Endothelial cell of umbilical vein (primary cell): ENCODE measurements at regions not wholly inside any gene's neighbourhood (a gene's known extent, or its start where the extent isn't known, plus 50 kb on each side); places are given as distances from the start of the nearest gene placed in this dataset.

Experiments used
- BruUV-seq: library from RNA; stranded (reverse); fragments of 400-500 nt; replicated peaks from 2 replicates; lab custom pipeline; 2021; lab: Mats Ljungman, UMichigan
- CTCF ChIA-PET: fragments of 300-600, 350-600 bp; sonication (Branson Sonifier 250); formaldehyde crosslinking; loops from one replicate; lab custom pipeline; 2021; ENCODE audit warnings: antibody characterized with exemption, inconsistent platforms; lab: Charles Lee
- POLR2A ChIA-PET: fragments of 300-600, 350-600 bp; sonication (Branson Sonifier 250); formaldehyde crosslinking; loops from one replicate; lab custom pipeline; 2021; ENCODE audit warnings: antibody characterized with exemption, inconsistent platforms; lab: Charles Lee
- DNase-seq: peaks from one replicate; pipeline ENCODE4 v3.0.0-alpha.2; 2011; ENCODE audit warnings: low read depth, low spot score
- FAIRE-seq: peaks from 2 replicates; lab custom pipeline; 2011; peaks lifted over from hg19 to GRCh38; lab: Jason Lieb, UNC
- H2AFZ ChIP-seq: 2 replicates; pipeline ENCODE4 v1.6.0; 2012; ENCODE audit warnings: low read depth, low read length, control low read depth, inconsistent platforms
- H3K27ac ChIP-seq: 2 replicates; pipeline ENCODE4 v1.5.1; 2011; ENCODE audit warnings: low read depth, mild to moderate bottlenecking, control low read depth, low read length, moderate library complexity; ENCODE audit not compliant: insufficient read depth
- H3K27me3 ChIP-seq, 2 experiments: 2 replicates each; pipeline versions ENCODE4 v1.6.0 to v1.6.1; 2011; ENCODE audit warnings: low read length in 2 of 2, mixed read lengths in 1 of 2; ENCODE audit not compliant: control insufficient read depth in 2 of 2, insufficient read depth in 2 of 2
- H3K36me3 ChIP-seq, 2 experiments: 2 replicates in 1 of 2; 3 replicates in 1 of 2; pipeline ENCODE4 v1.5.1; 2011; ENCODE audit warnings: low read length in 2 of 2, mild to moderate bottlenecking in 1 of 2, moderate library complexity in 1 of 2; ENCODE audit not compliant: control insufficient read depth in 2 of 2, insufficient read depth in 2 of 2; ENCODE audit errors: extremely low read depth in 1 of 2
- H3K4me1 ChIP-seq: 3 replicates; pipeline ENCODE4 v1.5.1; 2011; ENCODE audit warnings: mild to moderate bottlenecking, low read length; ENCODE audit not compliant: control insufficient read depth, insufficient read depth; ENCODE audit errors: extremely low read depth
- H3K4me2 ChIP-seq: 2 replicates; pipeline ENCODE4 v1.6.1; 2011; ENCODE audit warnings: low read length, control low read depth, mixed read lengths; ENCODE audit not compliant: insufficient read depth
- H3K4me3 ChIP-seq, 3 experiments: fragments of 200-600 bp in 1 of 3; sonication (generic), shearing (Covaris generic) in 1 of 3; replicated peaks in 1 of 3; 2 replicates each; pipeline ENCODE4 v1.5.1; 2011 to 2016; ENCODE audit warnings: control low read depth in 3 of 3, low read length in 3 of 3, mild to moderate bottlenecking in 2 of 3, inconsistent platforms in 1 of 3, low read depth in 1 of 3, moderate library complexity in 1 of 3; ENCODE audit not compliant: insufficient read depth in 1 of 3
- H3K79me2 ChIP-seq: 2 replicates; pipeline ENCODE4 v1.6.0; 2012; ENCODE audit warnings: low read length, inconsistent platforms; ENCODE audit not compliant: control insufficient read depth, insufficient read depth
- H3K9ac ChIP-seq: replicated peaks from 2 replicates; pipeline ENCODE3; 2011; ENCODE audit warnings: low read length, control low read depth; ENCODE audit not compliant: insufficient read depth; ENCODE audit errors: extremely low read depth
- H3K9me1 ChIP-seq: replicated peaks from 3 replicates; pipeline ENCODE4 v1.6.0; 2011; ENCODE audit warnings: mild to moderate bottlenecking, low read length; ENCODE audit not compliant: control insufficient read depth, insufficient read depth; ENCODE audit errors: extremely low read depth
- H3K9me3 ChIP-seq: replicated peaks from 2 replicates; pipeline ENCODE4 v1.5.1; 2012; ENCODE audit warnings: low read length, inconsistent platforms; ENCODE audit not compliant: control insufficient read depth, insufficient read depth
- H4K20me1 ChIP-seq: replicated peaks from 2 replicates; pipeline ENCODE3; 2011; ENCODE audit warnings: mild to moderate bottlenecking, low read length; ENCODE audit not compliant: control insufficient read depth, insufficient read depth; ENCODE audit errors: extremely low read depth
- CTCF ChIP-seq, 2 donors: IDR thresholded peaks; 1 replicate in 1 of 2; 2 replicates in 1 of 2; pipeline ENCODE4 v1.5.1; 2011; ENCODE audit warnings: low read length in 2 of 2, mild to moderate bottlenecking in 2 of 2, moderate library complexity in 2 of 2, control low read depth in 1 of 2, inconsistent platforms in 1 of 2, low read depth in 1 of 2; ENCODE audit not compliant: insufficient read depth in 1 of 2; ENCODE audit errors: extremely low read depth in 1 of 2
- EZH2 ChIP-seq: IDR thresholded peaks from 2 replicates; pipeline ENCODE4 v1.6.1; 2012; ENCODE audit warnings: borderline replicate concordance, low read depth, mild to moderate bottlenecking, moderate library complexity, low read length, inconsistent platforms; ENCODE audit not compliant: severe bottlenecking
- FOS ChIP-seq: IDR thresholded peaks from 2 replicates; pipeline ENCODE4 v1.6.1; 2011; ENCODE audit warnings: mild to moderate bottlenecking, low read length, moderate library complexity, borderline replicate concordance; ENCODE audit not compliant: insufficient read depth
- GATA2 ChIP-seq: IDR thresholded peaks from 2 replicates; pipeline ENCODE4 v1.7.0; 2011; ENCODE audit warnings: low read depth, mild to moderate bottlenecking, moderate library complexity, mixed read lengths, low read length; ENCODE audit not compliant: insufficient read length, insufficient read depth
- JUN ChIP-seq: IDR thresholded peaks from 2 replicates; pipeline ENCODE4 v1.6.1; 2011; ENCODE audit warnings: borderline replicate concordance, low read depth; ENCODE audit not compliant: insufficient read length, insufficient read depth
- MAX ChIP-seq: IDR thresholded peaks from 2 replicates; pipeline ENCODE4 v1.6.1; 2011; ENCODE audit not compliant: insufficient read depth, insufficient read length
- POLR2A ChIP-seq: IDR thresholded peaks from 2 replicates; pipeline ENCODE4 v1.6.1; 2012; ENCODE audit warnings: low read depth, mild to moderate bottlenecking, control low read depth, low read length
- POLR2AphosphoS5 ChIP-seq: IDR thresholded peaks from 2 replicates; pipeline ENCODE4 v1.6.1; 2012; ENCODE audit warnings: low read depth, mild to moderate bottlenecking, control low read depth, low read length, moderate library complexity; ENCODE audit not compliant: insufficient read depth
- dilution Hi-C: fragments of 300-500 bp; cut with MboI; formaldehyde crosslinking; loops from one replicate; pipeline ENCODE4 v1.15.0; 2019; ENCODE audit warnings: low sequenced_read_pairs; ENCODE audit not compliant: extremely low pct_ligation_motif_present
- intact Hi-C: fragments of 100-400 bp; cut with micrococcal nuclease; formaldehyde crosslinking; loops from one replicate; pipeline ENCODE4 v1.10.0; 2022

GRCh38 chr1:209511169-209511568 lies 72.3 kb upstream of the CAMK1G start:
- no peaks in the 10 kb centered on the region for H3K9me1 ChIP-seq
- POLR2A ChIA-PET, result no interaction called here
- no peak overlapping the region for H3K27ac ChIP-seq
- no peaks in the 10 kb centered on the region for H3K36me3 ChIP-seq
- H3K9me3 ChIP-seq, result no peaks in the 10 kb centered on the region
- intact Hi-C loops, result no loop called here
- no peak for FAIRE-seq
- dilution Hi-C loops, result no loop called here
- no peak overlapping the region for H3K4me3 ChIP-seq
- no peak overlapping the region for H3K9ac ChIP-seq
- CTCF ChIA-PET, result interaction anchor here (1.2 kb wide), 1 partner anchor 19 kb away, joined by 3 read pairs; no protein-coding TSS in a partner anchor
- no peak overlapping the region for H3K4me2 ChIP-seq
- no peaks in the 10 kb centered on the region for H3K27me3 ChIP-seq
- no peak overlapping the region for H2AFZ ChIP-seq
- no TSS peak for BruUV-seq
- DNase-seq, result no peak
- H4K20me1 ChIP-seq, result no peaks in the 10 kb centered on the region
- TF ChIP-seq POLR2A (no peak), JUN (no peak), GATA2 (no peak), POLR2AphosphoS5 (no peak), MAX (no peak), EZH2 (no peak), FOS (no peak)
- H3K79me2 ChIP-seq, result no peaks in the 10 kb centered on the region
- no peaks in the 10 kb centered on the region for H3K4me1 ChIP-seq

- no peaks in the 10 kb centered on the region for H3K4me1 ChIP-seq
- TF ChIP-seq MAX (no peak), GATA2 (no peak), CTCF (IDR thresholded peaks at IDR 0.05; ENCODE audit: extremely low read depth in 1 of 2, insufficient read depth in 1 of 2, low read depth in 1 of 2, low read length in 2 of 2) (no peak), FOS (no peak), POLR2A (no peak)
- H3K27ac ChIP-seq, result no peak overlapping the region
- H3K4me3 ChIP-seq, result no peak overlapping the region
- POLR2A ChIA-PET, result no interaction called here
- intact Hi-C loops (no loop called here), dilution Hi-C loops (no loop called here)
- H3K4me2 ChIP-seq, result no peak overlapping the region
- no peaks in the 10 kb centered on the region for H3K9me3 ChIP-seq
- BruUV-seq, result no TSS peak
- no peaks in the 10 kb centered on the region for H3K27me3 ChIP-seq
- H3K9ac ChIP-seq, result no peak overlapping the region
- no peak for FAIRE-seq
- H2AFZ ChIP-seq, result no peak overlapping the region
- H3K79me2 ChIP-seq, result no peaks in the 10 kb centered on the region
- no peaks in the 10 kb centered on the region for H3K36me3 ChIP-seq
- DNase-seq, result no peak
- H3K9me1 ChIP-seq, result no peaks in the 10 kb centered on the region
- CTCF ChIA-PET, result interaction anchor here (0.9 to 2.3 kb wide), 5 partner anchors 8 to 311 kb away, joined by 3 to 6 read pairs (median 6); no protein-coding TSS in a partner anchor
- no peaks in the 10 kb centered on the region for H4K20me1 ChIP-seq
Observed at GRCh38 chr1:209512821-209513220, 70.7 kb upstream of the CAMK1G start.
